ENCODE measurements at regions not wholly inside any gene's neighbourhood (a gene's known extent, or its start where the extent isn't known, plus 50 kb on each side); places are given as distances from the start of the nearest gene placed in this dataset.

GRCh38 chr13:76538004-76538403 is 348.2 kb downstream of the KCTD12 start:
- DNase-seq (ENCODE audit: low read depth, low spot score): no peak
- no peak for TF ChIP-seq CTCF (IDR thresholded peaks at IDR 0.05; ENCODE audit: insufficient read depth, low read length, missing control alignments)
- POLR2A ChIA-PET: no interaction called here
- H3K4me3 ChIP-seq (ENCODE audit: low read depth, low read length): no peak overlapping the region
- CTCF ChIA-PET: no interaction called here

GRCh38 chr13:76533251-76533650 is 353.0 kb downstream of the KCTD12 start:
- no peak for TF ChIP-seq CTCF (IDR thresholded peaks at IDR 0.05; ENCODE audit: insufficient read depth, low read length, missing control alignments)
- ChIA-PET POLR2A (no interaction called here), CTCF (no interaction called here)
- DNase-seq (ENCODE audit: low read depth, low spot score): no peak
- H3K4me3 ChIP-seq (ENCODE audit: low read depth, low read length): no peak overlapping the region

- no peak for DNase-seq (ENCODE audit: low read depth, low spot score)
- no peak for TF ChIP-seq CTCF (IDR thresholded peaks at IDR 0.05; ENCODE audit: insufficient read depth, low read length, missing control alignments)
- CTCF ChIA-PET: no interaction called here
- POLR2A ChIA-PET: no interaction called here
- H3K4me3 ChIP-seq (ENCODE audit: low read depth, low read length): no peak overlapping the region
Observed at GRCh38 chr13:76527041-76527440, 359.2 kb downstream of the KCTD12 start.

GRCh38 chr13:76523740-76524340 is 362.4 kb downstream of the KCTD12 start:
- H3K4me3 ChIP-seq (ENCODE audit: low read depth, low read length): no peak overlapping the region
- DNase-seq (ENCODE audit: low read depth, low spot score): no peak
- ChIA-PET POLR2A (no interaction called here), CTCF (no interaction called here)
- no peak for TF ChIP-seq CTCF (IDR thresholded peaks at IDR 0.05; ENCODE audit: insufficient read depth, low read length, missing control alignments)

- no peak for TF ChIP-seq CTCF (IDR thresholded peaks at IDR 0.05; ENCODE audit: insufficient read depth, low read length, missing control alignments)
- POLR2A ChIA-PET: no interaction called here
- H3K4me3 ChIP-seq (ENCODE audit: low read depth, low read length): no peak overlapping the region
- CTCF ChIA-PET: interaction anchor here (0.7 kb wide), 1 partner anchor 48 kb away, joined by 3 read pairs; no protein-coding TSS in a partner anchor
- DNase-seq (ENCODE audit: low read depth, low spot score): no peak
Observed at GRCh38 chr13:76522083-76522755, 364.0 kb downstream of the KCTD12 start.

- no peak for TF ChIP-seq CTCF (IDR thresholded peaks at IDR 0.05; ENCODE audit: insufficient read depth, low read length, missing control alignments)
- POLR2A ChIA-PET: no interaction called here
- no peak for DNase-seq (ENCODE audit: low read depth, low spot score)
- CTCF ChIA-PET: no interaction called here
- no peak overlapping the region for H3K4me3 ChIP-seq (ENCODE audit: low read depth, low read length)
Observed at GRCh38 chr13:76519685-76520084, 366.5 kb downstream of the KCTD12 start.

All from AG04449 (cell line).